ENCODE measurements at regions not wholly inside any gene's neighbourhood (a gene's known extent, or its start where the extent isn't known, plus 50 kb on each side); places are given as distances from the start of the nearest gene placed in this dataset.

DNA sequence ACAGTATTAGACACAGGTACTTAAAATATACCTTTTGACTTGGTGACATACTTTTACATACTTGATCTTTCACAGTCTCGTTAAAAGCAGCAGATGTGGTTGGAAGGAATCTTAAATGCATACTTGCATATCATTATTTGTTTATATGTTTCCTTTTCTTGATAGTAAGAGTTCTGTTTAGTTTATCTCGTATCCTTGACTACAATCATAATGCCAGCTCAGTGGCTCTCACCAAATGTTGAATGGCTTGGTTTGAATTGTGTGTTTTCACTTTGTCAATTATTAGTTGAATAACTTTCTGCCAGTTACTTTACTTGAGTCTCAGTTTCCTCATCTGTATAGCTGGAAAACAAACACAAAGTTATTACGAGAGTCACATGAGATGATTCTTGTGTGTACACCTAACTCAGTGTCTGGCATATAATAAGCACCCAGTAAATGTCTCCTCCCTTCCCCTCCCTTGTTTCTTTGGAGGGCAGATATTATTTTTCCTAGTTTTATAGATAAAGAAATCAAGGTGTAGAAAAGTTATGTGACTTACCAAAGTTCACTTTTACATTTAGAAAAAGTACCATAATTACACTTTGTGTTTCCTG, 131.6 kb upstream of the IVNS1ABP start:
- Histone ChIP-seq H3K27ac (no peak overlapping the region), H3K9me3 (no peaks in the 10 kb centered on the region), H3K4me3 (no peak overlapping the region), H3K36me3 (no peaks in the 10 kb centered on the region), H3K4me1 (no peaks in the 10 kb centered on the region), H3K27me3 (no peaks in the 10 kb centered on the region)
- WGBS, 2 donors, result 86 to 87% methylated on average over 3 of the region's 3 CpGs
- DNase-seq (ENCODE audit: low spot score in 2 of 2), result no peak
- TF ChIP-seq, protein P1, sequence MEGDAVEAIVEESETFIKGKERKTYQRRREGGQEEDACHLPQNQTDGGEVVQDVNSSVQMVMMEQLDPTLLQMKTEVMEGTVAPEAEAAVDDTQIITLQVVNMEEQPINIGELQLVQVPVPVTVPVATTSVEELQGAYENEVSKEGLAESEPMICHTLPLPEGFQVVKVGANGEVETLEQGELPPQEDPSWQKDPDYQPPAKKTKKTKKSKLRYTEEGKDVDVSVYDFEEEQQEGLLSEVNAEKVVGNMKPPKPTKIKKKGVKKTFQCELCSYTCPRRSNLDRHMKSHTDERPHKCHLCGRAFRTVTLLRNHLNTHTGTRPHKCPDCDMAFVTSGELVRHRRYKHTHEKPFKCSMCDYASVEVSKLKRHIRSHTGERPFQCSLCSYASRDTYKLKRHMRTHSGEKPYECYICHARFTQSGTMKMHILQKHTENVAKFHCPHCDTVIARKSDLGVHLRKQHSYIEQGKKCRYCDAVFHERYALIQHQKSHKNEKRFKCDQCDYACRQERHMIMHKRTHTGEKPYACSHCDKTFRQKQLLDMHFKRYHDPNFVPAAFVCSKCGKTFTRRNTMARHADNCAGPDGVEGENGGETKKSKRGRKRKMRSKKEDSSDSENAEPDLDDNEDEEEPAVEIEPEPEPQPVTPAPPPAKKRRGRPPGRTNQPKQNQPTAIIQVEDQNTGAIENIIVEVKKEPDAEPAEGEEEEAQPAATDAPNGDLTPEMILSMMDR (IDR thresholded peaks at IDR 0.05), result no peak
- TF ChIP-seq POLR2A (IDR thresholded peaks at IDR 0.05), result no peak

DNA sequence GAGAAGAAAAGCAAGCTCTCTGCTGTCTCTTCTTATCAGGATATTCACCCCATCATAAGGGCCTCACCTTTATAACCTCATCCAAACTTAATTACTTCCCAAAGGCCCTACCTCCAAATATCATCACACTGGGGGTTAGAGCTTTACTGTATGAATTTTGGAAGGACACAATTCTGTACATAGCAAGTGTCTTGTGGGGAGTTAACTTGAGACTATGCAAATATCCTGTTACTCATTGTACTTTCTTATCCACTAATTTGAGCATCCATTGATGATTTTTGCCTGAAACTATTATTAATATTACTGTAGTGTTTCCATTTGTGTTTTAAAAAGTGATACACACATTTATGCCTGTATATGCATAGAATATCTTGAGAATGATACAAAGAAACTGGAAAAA, 129.1 kb upstream of the IVNS1ABP start:
- no peaks in the 10 kb centered on the region for H3K27me3 ChIP-seq
- H3K4me3 ChIP-seq, result no peak overlapping the region
- H3K27ac ChIP-seq, result no peak overlapping the region
- peaks cover 0 to 8% (median 0%) of the 10 kb centered on the region in 4 donors for H3K4me1 ChIP-seq
- TF ChIP-seq, protein P1 (IDR thresholded peaks at IDR 0.05), result no peak
- no peak for TF ChIP-seq EP300 (IDR thresholded peaks at IDR 0.05)
- no peak for TF ChIP-seq POLR2A (IDR thresholded peaks at IDR 0.05)
- no peak for DNase-seq (ENCODE audit: low spot score in 2 of 2)
- no peaks in the 10 kb centered on the region for H3K36me3 ChIP-seq
- H3K9me3 ChIP-seq, result no peaks in the 10 kb centered on the region

- no peaks in the 10 kb centered on the region for H3K27me3 ChIP-seq
- no peaks in the 10 kb centered on the region for H3K36me3 ChIP-seq
- TF ChIP-seq POLR2A (IDR thresholded peaks at IDR 0.05), result no peak
- TF ChIP-seq, protein P1 (IDR thresholded peaks at IDR 0.05), result no peak
- TF ChIP-seq EP300 (IDR thresholded peaks at IDR 0.05), result no peak
- H3K4me3 ChIP-seq, result no peak overlapping the region
- no peak overlapping the region for H3K27ac ChIP-seq
- H3K4me1 ChIP-seq, result peaks cover 0 to 8% (median 0%) of the 10 kb centered on the region in 4 donors
- 86 to 89% methylated on average over 2 of the region's 2 CpGs for WGBS, 2 donors
- no peak for DNase-seq (ENCODE audit: low spot score in 2 of 2)
- no peaks in the 10 kb centered on the region for H3K9me3 ChIP-seq
Observed at GRCh38 chr1:185445594-185445993, 128.6 kb upstream of the IVNS1ABP start.

GRCh38 chr1:185444676-185445075, 127.6 kb upstream of the IVNS1ABP start:
- Histone ChIP-seq H3K9me3 (no peaks in the 10 kb centered on the region), H3K27ac (no peak overlapping the region), H3K4me3 (no peak overlapping the region), H3K27me3 (no peaks in the 10 kb centered on the region), H3K4me1 (peaks cover 0 to 8% (median 0%) of the 10 kb centered on the region in 4 donors), H3K36me3 (no peaks in the 10 kb centered on the region)
- 79 to 87% methylated on average over 8 of the region's 8 CpGs for WGBS, 2 donors
- DNase-seq (ENCODE audit: low spot score in 2 of 2), result no peak
- no peak for TF ChIP-seq EP300 (IDR thresholded peaks at IDR 0.05)
- TF ChIP-seq, protein P1 (IDR thresholded peaks at IDR 0.05), result no peak
- TF ChIP-seq POLR2A (IDR thresholded peaks at IDR 0.05), result no peak

- no peaks in the 10 kb centered on the region for H3K9me3 ChIP-seq
- no peak overlapping the region for H3K4me3 ChIP-seq
- TF ChIP-seq, protein P1 (IDR thresholded peaks at IDR 0.05), result no peak
- TF ChIP-seq EP300 (IDR thresholded peaks at IDR 0.05) (no peak), POLR2A (IDR thresholded peaks at IDR 0.05) (no peak)
- no peaks in the 10 kb centered on the region for H3K36me3 ChIP-seq
- WGBS, 2 donors, result 78 to 81% methylated on average over 2 of the region's 2 CpGs
- peaks cover 0 to 8% (median 0%) of the 10 kb centered on the region in 4 donors for H3K4me1 ChIP-seq
- no peak overlapping the region for H3K27ac ChIP-seq
- no peak for DNase-seq (ENCODE audit: low spot score in 2 of 2)
- no peaks in the 10 kb centered on the region for H3K27me3 ChIP-seq
Observed at GRCh38 chr1:185442050-185442449, 125.0 kb upstream of the IVNS1ABP start.

Data from tibial nerve (tissue), 4 donors.